IMR-90 (cell line): ENCODE measurements at regions not wholly inside any gene's neighbourhood (a gene's known extent, or its start where the extent isn't known, plus 50 kb on each side); places are given as distances from the start of the nearest gene placed in this dataset.

Source experiments
- ATAC-seq: fragments of 200-7000 bp; cut with Tn5 transposase; 2 replicates; pipeline ENCODE4 v1.9.1; 2020; ENCODE audit warnings: low read depth, mild to moderate bottlenecking, moderate library complexity
- BruUV-seq: library from RNA; stranded (reverse); fragments of 400-500 nt; replicated peaks from 2 replicates; lab custom pipeline; 2021; lab: Mats Ljungman, UMichigan
- CTCF ChIA-PET: fragments of 300-600 bp; formaldehyde crosslinking; extraction: SDS; loops from one replicate; lab custom pipeline; 2021; ENCODE audit warnings: antibody characterized with exemption; lab: Yijun Ruan, JAX
- POLR2A ChIA-PET: fragments of 300-600 bp; sonication (Branson Sonifier 250); formaldehyde crosslinking; loops from one replicate; lab custom pipeline; 2022; ENCODE audit warnings: antibody characterized with exemption; ENCODE audit not compliant: unreplicated experiment; lab: Charles Lee
- DNase-seq: peaks from one replicate; pipeline ENCODE4 v3.0.0; 2013
- H2AFZ ChIP-seq: replicated peaks from 2 replicates; pipeline ENCODE3; 2013; ENCODE audit warnings: low read length, mild to moderate bottlenecking; ENCODE audit not compliant: poor library complexity
- H2AK5ac ChIP-seq: 2 replicates; pipeline ENCODE4 v1.6.1; 2013; ENCODE audit warnings: low read depth, low read length, inconsistent platforms
- H2AK9ac ChIP-seq: replicated peaks from 2 replicates; pipeline ENCODE3; 2013; ENCODE audit warnings: mild to moderate bottlenecking, low read depth, low read length, moderate library complexity; ENCODE audit not compliant: poor library complexity
- H2BK120ac ChIP-seq: 2 replicates; pipeline ENCODE4 v1.6.1; 2013; ENCODE audit warnings: low read depth, low read length, inconsistent platforms
- H2BK15ac ChIP-seq: 3 replicates; pipeline ENCODE4 v1.6.1; 2013; ENCODE audit warnings: low read depth, low read length, inconsistent platforms
- H2BK20ac ChIP-seq: 2 replicates; pipeline ENCODE4 v1.6.1; 2013; ENCODE audit warnings: low read depth, mild to moderate bottlenecking, inconsistent platforms, low read length, moderate library complexity
- H2BK5ac ChIP-seq: 2 replicates; pipeline ENCODE4 v1.6.1; 2013; ENCODE audit warnings: mild to moderate bottlenecking, low read depth, low read length, inconsistent platforms; ENCODE audit not compliant: poor library complexity, severe bottlenecking
- H3K14ac ChIP-seq: replicated peaks from 2 replicates; pipeline ENCODE4 v1.6.1; 2013; ENCODE audit warnings: low read depth, low read length, inconsistent platforms
- H3K18ac ChIP-seq: 2 replicates; pipeline ENCODE4 v1.6.1; 2013; ENCODE audit warnings: low read depth, low read length, control low read depth
- H3K23ac ChIP-seq: 2 replicates; pipeline ENCODE4 v1.6.1; 2013; ENCODE audit warnings: low read depth, low read length, inconsistent platforms
- H3K27ac ChIP-seq: 2 replicates; pipeline ENCODE4 v1.5.1; 2013; ENCODE audit warnings: mild to moderate bottlenecking, control low read depth, low read length; ENCODE audit not compliant: insufficient read depth
- H3K27me3 ChIP-seq: 2 replicates; pipeline ENCODE4 v1.6.1; 2013; ENCODE audit warnings: low read length; ENCODE audit not compliant: control insufficient read depth, insufficient read depth
- H3K36me3 ChIP-seq: 2 replicates; pipeline ENCODE4 v1.6.1; 2013; ENCODE audit warnings: low read length, mixed read lengths; ENCODE audit not compliant: control insufficient read depth, insufficient read depth
- H3K4ac ChIP-seq: 2 replicates; pipeline ENCODE4 v1.6.1; 2013; ENCODE audit warnings: low read depth, low read length, inconsistent platforms
- H3K4me1 ChIP-seq: 2 replicates; pipeline ENCODE4 v1.6.1; 2013; ENCODE audit warnings: low read length, mixed read lengths; ENCODE audit not compliant: control insufficient read depth, insufficient read depth
- H3K4me2 ChIP-seq: 2 replicates; pipeline ENCODE4 v1.6.1; 2013; ENCODE audit warnings: low read depth, mild to moderate bottlenecking, control low read depth, low read length, moderate library complexity
- H3K4me3 ChIP-seq: 2 replicates; pipeline ENCODE4 v1.5.1; 2013; ENCODE audit warnings: low read depth, mild to moderate bottlenecking, control low read depth, low read length, moderate library complexity; ENCODE audit not compliant: insufficient read depth
- H3K56ac ChIP-seq: 2 replicates; pipeline ENCODE4 v1.6.1; 2013; ENCODE audit warnings: low read length, inconsistent platforms; ENCODE audit not compliant: insufficient read depth; ENCODE audit errors: extremely low read depth
- H3K79me1 ChIP-seq, 2 experiments: 2 replicates each; pipeline ENCODE4 v1.6.1; 2013; ENCODE audit warnings: low read length in 2 of 2, inconsistent platforms in 1 of 2, low read depth in 1 of 2
- H3K9ac ChIP-seq: 2 replicates; pipeline ENCODE4 v1.6.1; 2013; ENCODE audit warnings: low read depth, low read length, control low read depth
- H3K9me1 ChIP-seq: 2 replicates; pipeline ENCODE4 v1.6.1; 2013; ENCODE audit warnings: low read length, inconsistent platforms; ENCODE audit not compliant: insufficient read depth
- H3K9me3 ChIP-seq: 2 replicates; pipeline ENCODE4 v1.6.1; 2013; ENCODE audit warnings: low read length; ENCODE audit not compliant: control insufficient read depth, insufficient read depth
- H4K20me1 ChIP-seq: 2 replicates; pipeline ENCODE4 v1.6.1; 2013; ENCODE audit warnings: low read length, inconsistent platforms; ENCODE audit not compliant: insufficient read depth
- H4K5ac ChIP-seq: 2 replicates; pipeline ENCODE4 v1.6.1; 2013; ENCODE audit warnings: mild to moderate bottlenecking, low read depth, low read length, control low read depth
- H4K8ac ChIP-seq, 2 experiments: 2 replicates each; pipeline ENCODE4 v1.6.1; 2013; ENCODE audit warnings: low read depth in 2 of 2, low read length in 2 of 2, control low read depth in 1 of 2, inconsistent platforms in 1 of 2
- H4K91ac ChIP-seq: 2 replicates; pipeline ENCODE4 v1.6.1; 2013; ENCODE audit warnings: low read depth, low read length, inconsistent platforms; ENCODE audit not compliant: insufficient read depth
- MAZ ChIP-seq: IDR thresholded peaks from 2 replicates; pipeline ENCODE4 v1.6.1; 2012; ENCODE audit warnings: low read depth, mild to moderate bottlenecking, low read length, improper control_type of control experiment, moderate library complexity, borderline replicate concordance
- RAD21 ChIP-seq: IDR thresholded peaks from 2 replicates; pipeline ENCODE4 v1.6.1; 2012; ENCODE audit warnings: low read length, improper control_type of control experiment
- WGBS, 2 experiments: methylation state at CpG; one replicate each; pipeline versions ENCODE4 v1.1.5 to v1.1.7; 2013; ENCODE audit warnings: missing lambda C conversion rate in 2 of 2; ENCODE audit not compliant: insufficient read length in 1 of 2; ENCODE audit errors: extremely low coverage in 2 of 2; 5-methylcytosine and 5-hydroxymethylcytosine counted together
- dilution Hi-C: fragments of 300-500 bp; cut with HindIII; formaldehyde crosslinking; loops from one replicate; pipeline ENCODE4 v1.14.3; 2018; ENCODE audit warnings: low sequenced_read_pairs; ENCODE audit not compliant: unreplicated experiment
- in situ Hi-C: fragments of 300-500 bp; cut with MboI; formaldehyde crosslinking; loops from 3 replicates; pipeline ENCODE4 v1.14.3; 2019; ENCODE audit warnings: low sequenced_read_pairs, inconsistent platforms, mixed read lengths
- intact Hi-C: fragments of 100-400 bp; cut with micrococcal nuclease; formaldehyde crosslinking; loops from 2 replicates; pipeline ENCODE4 v1.10.0; 2022

DNA sequence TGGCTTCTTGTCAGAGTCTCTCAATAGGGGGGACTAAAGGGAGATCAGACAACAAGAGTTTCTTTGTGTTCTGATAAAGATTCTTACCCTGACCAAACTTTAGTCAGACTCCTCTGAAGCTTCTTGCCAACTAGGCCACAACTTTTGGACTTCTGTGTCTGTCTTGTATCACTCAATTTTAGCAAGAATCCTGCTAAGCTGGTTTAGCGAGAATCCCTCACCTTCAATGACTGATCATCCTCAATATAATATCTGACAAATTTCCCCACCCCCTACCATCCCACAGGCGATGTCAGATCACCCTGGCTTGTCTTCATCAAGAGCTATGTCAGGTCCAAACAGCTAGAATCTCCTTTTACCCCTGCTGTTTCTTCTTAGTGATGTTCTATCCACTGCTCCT, 215.2 kb downstream of the RASSF9 start:
- DNase-seq (no peak), ATAC-seq (no peak)
- Histone ChIP-seq H2AFZ (no peak overlapping the region), H2AK5ac (no peak overlapping the region), H4K91ac (no peak overlapping the region), H2BK20ac (no peak overlapping the region), H2BK5ac (no peak overlapping the region), H2BK15ac (no peak overlapping the region), H3K9me3 (no peaks in the 10 kb centered on the region), H4K20me1 (no peaks in the 10 kb centered on the region), H3K4ac (no peak overlapping the region), H3K9me1 (no peaks in the 10 kb centered on the region), H3K36me3 (no peaks in the 10 kb centered on the region), H3K4me2 (no peak overlapping the region), H3K18ac (no peak overlapping the region), H3K4me1 (peaks cover 3% of the 10 kb centered on the region), H3K23ac (no peak overlapping the region), H4K5ac (no peak overlapping the region), H3K79me1 (no peaks in the 10 kb centered on the region), H3K14ac (no peak overlapping the region), H4K8ac (no peak overlapping the region), H3K4me3 (no peak overlapping the region), H3K27me3 (no peaks in the 10 kb centered on the region), H3K27ac (no peak overlapping the region), H3K9ac (no peak overlapping the region), H3K56ac (no peak overlapping the region), H2AK9ac (no peak overlapping the region), H2BK120ac (no peak overlapping the region)
- ChIA-PET CTCF (no interaction called here), POLR2A (no interaction called here)
- dilution Hi-C loops = no loop called here
- WGBS, 2 experiments = 100% methylated on average over 1 of the region's 2 CpGs; no CpG with 5 or more reads in 1 of the 2 experiments
- intact Hi-C loops = no loop called here
- in situ Hi-C loops = no loop called here
- TF ChIP-seq RAD21 (no peak), MAZ (no peak)
- BruUV-seq = no TSS peak
